Activated CD8-positive, alpha-beta memory T cell treated with anti-CD3 and anti-CD28 coated beads, Interleukin-2, amount 50 U/mL, for 1 hour (primary cell): ENCODE measurements at regions not wholly inside any gene's neighbourhood (a gene's known extent, or its start where the extent isn't known, plus 50 kb on each side); places are given as distances from the start of the nearest gene placed in this dataset.
"Not testable (repeated sequence)": the region's sequence is repeated elsewhere in the genome, so short reads cannot be mapped to it uniquely, and the experiment has no call there.

ENCODE experiments used
- DNase-seq: peaks from one replicate; pipeline ENCODE4 v3.0.0-alpha.2; 2020; ENCODE audit errors: extremely low read depth

- no peak for DNase-seq
Observed at GRCh38 chr7:145919712-145920111, 196.9 kb upstream of the CNTNAP2 start.

- DNase-seq = no peak
Observed at GRCh38 chr7:145916776-145917175, 199.8 kb upstream of the CNTNAP2 start.

GRCh38 chr7:145915679-145916078, 200.9 kb upstream of the CNTNAP2 start:
- no peak for DNase-seq

GRCh38 chr7:145909991-145910513, 206.5 kb upstream of the CNTNAP2 start:
- no peak for DNase-seq

GRCh38 chr7:145903658-145904057, 212.9 kb upstream of the CNTNAP2 start:
- DNase-seq = no peak

GRCh38 chr7:145902123-145902522, 214.5 kb upstream of the CNTNAP2 start:
- no peak for DNase-seq

- DNase-seq = no peak
Observed at GRCh38 chr7:145899938-145900337, 216.7 kb upstream of the CNTNAP2 start.

- DNase-seq = no peak
Observed at GRCh38 chr7:145893925-145894535, 222.6 kb upstream of the CNTNAP2 start.

- no peak for DNase-seq
Observed at GRCh38 chr7:145884716-145885514, 231.7 kb upstream of the CNTNAP2 start.

- DNase-seq = no peak
Observed at GRCh38 chr7:145876376-145876775, 240.2 kb upstream of the CNTNAP2 start.

- DNase-seq = no peak
Observed at GRCh38 chr7:145875267-145875666, 241.3 kb upstream of the CNTNAP2 start.

- no peak for DNase-seq
Observed at GRCh38 chr7:145868935-145869334, 247.7 kb upstream of the CNTNAP2 start.

- no peak for DNase-seq
Observed at GRCh38 chr7:145862212-145862611, 254.4 kb upstream of the CNTNAP2 start.

GRCh38 chr7:145860809-145861208, 255.8 kb upstream of the CNTNAP2 start:
- DNase-seq = no peak

- no peak for DNase-seq
Observed at GRCh38 chr7:145850636-145851035, 266.0 kb upstream of the CNTNAP2 start.

- no peak for DNase-seq
Observed at GRCh38 chr7:145848691-145849090, 267.9 kb upstream of the CNTNAP2 start.

GRCh38 chr7:145845345-145845744, 271.3 kb upstream of the CNTNAP2 start:
- DNase-seq = no peak

GRCh38 chr7:145839814-145840213, 276.8 kb upstream of the CNTNAP2 start:
- no peak for DNase-seq

- DNase-seq = no peak
Observed at GRCh38 chr7:145831616-145832206, 284.9 kb upstream of the CNTNAP2 start.

- DNase-seq = no peak
Observed at GRCh38 chr7:145817687-145818086, 298.9 kb upstream of the CNTNAP2 start.

GRCh38 chr7:145812218-145812617, 304.4 kb upstream of the CNTNAP2 start:
- DNase-seq = no peak

GRCh38 chr7:145805496-145805895, 311.1 kb upstream of the CNTNAP2 start:
- not testable (repeated sequence) for DNase-seq

- no peak for DNase-seq
Observed at GRCh38 chr7:145797507-145797906, 319.1 kb upstream of the CNTNAP2 start.
